Activated B cell treated with CpG ODN at 0.5 μM for 24 hours (primary cell): ENCODE measurements at regions not wholly inside any gene's neighbourhood (a gene's known extent, or its start where the extent isn't known, plus 50 kb on each side); places are given as distances from the start of the nearest gene placed in this dataset.

Experiments used
- ATAC-seq: fragments of 200-7000 bp; cut with Tn5 transposase; one replicate; pipeline ENCODE4 v1.10.0; 2021; ENCODE audit warnings: low read depth, mild to moderate bottlenecking, moderate library complexity
- CTCF ChIA-PET: fragments of 350-600 bp; sonication (Branson Sonifier 250); formaldehyde crosslinking; loops from one replicate; lab custom pipeline; 2021; ENCODE audit warnings: antibody characterized with exemption; lab: Charles Lee
- POLR2A ChIA-PET: fragments of 350-600 bp; sonication (Branson Sonifier 250); formaldehyde crosslinking; loops from one replicate; lab custom pipeline; 2021; ENCODE audit warnings: antibody characterized with exemption; lab: Charles Lee
- DNase-seq: peaks from one replicate; pipeline ENCODE4 v3.0.0; 2022
- H3K27ac Mint-ChIP-seq: one replicate; pipeline ENCODE4 v1.8.0; 2020; ENCODE audit warnings: mixed read lengths
- H3K27me3 Mint-ChIP-seq: one replicate; pipeline ENCODE4 v1.8.0; 2021; ENCODE audit warnings: mixed read lengths
- H3K36me3 Mint-ChIP-seq: one replicate; pipeline ENCODE4 v1.8.0; 2021; ENCODE audit warnings: low read depth, mixed read lengths
- H3K4me1 Mint-ChIP-seq: one replicate; pipeline ENCODE4 v1.8.0; 2021; ENCODE audit warnings: mixed read lengths
- H3K4me3 Mint-ChIP-seq: one replicate; pipeline ENCODE4 v1.8.0; 2020; ENCODE audit warnings: mild to moderate bottlenecking, mixed read lengths
- H3K9me3 Mint-ChIP-seq: one replicate; pipeline ENCODE4 v1.8.0; 2020; ENCODE audit warnings: mixed read lengths
- intact Hi-C: fragments of 100-400 bp; cut with micrococcal nuclease; formaldehyde crosslinking; loops from one replicate; pipeline ENCODE4 v1.15.1; 2024
- TF ChIP-seq, protein P1 (sequence below): fragments of 200-600 bp; IDR thresholded peaks from one replicate; pipeline ENCODE4 v1.8.0; 2022; ENCODE audit warnings: antibody characterized with exemption, mild to moderate bottlenecking

DNA sequence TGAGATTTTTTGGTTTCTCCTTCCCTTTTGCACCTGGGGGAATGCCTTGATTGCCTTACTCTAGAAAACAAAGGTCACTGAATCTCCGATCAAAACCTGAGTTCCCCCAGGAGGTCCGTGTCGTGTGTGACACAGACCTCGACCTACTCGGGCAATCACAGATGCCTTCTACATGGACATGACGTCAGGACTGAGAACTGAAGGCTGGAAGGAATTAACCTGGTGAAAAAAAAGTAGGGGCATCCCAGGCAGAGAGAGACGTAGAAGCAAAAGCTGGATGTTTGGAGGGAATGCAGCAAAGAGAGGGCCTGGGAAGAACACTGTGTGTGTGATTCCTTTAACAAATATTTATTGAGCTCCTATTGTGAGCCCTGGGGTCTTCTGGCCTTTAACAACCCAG is 178.0 kb downstream of the PRDM2 start:
- ChIA-PET POLR2A (no interaction called here), CTCF (no interaction called here)
- Mint-ChIP-seq H3K9me3 (no peaks in the 10 kb centered on the region), H3K27ac (no peak overlapping the region), H3K4me1 (no peaks in the 10 kb centered on the region), H3K36me3 (no peaks in the 10 kb centered on the region), H3K4me3 (no peak overlapping the region), H3K27me3 (peaks cover 9% of the 10 kb centered on the region)
- DNase-seq (no peak), ATAC-seq (no peak)
- TF ChIP-seq, protein P1, sequence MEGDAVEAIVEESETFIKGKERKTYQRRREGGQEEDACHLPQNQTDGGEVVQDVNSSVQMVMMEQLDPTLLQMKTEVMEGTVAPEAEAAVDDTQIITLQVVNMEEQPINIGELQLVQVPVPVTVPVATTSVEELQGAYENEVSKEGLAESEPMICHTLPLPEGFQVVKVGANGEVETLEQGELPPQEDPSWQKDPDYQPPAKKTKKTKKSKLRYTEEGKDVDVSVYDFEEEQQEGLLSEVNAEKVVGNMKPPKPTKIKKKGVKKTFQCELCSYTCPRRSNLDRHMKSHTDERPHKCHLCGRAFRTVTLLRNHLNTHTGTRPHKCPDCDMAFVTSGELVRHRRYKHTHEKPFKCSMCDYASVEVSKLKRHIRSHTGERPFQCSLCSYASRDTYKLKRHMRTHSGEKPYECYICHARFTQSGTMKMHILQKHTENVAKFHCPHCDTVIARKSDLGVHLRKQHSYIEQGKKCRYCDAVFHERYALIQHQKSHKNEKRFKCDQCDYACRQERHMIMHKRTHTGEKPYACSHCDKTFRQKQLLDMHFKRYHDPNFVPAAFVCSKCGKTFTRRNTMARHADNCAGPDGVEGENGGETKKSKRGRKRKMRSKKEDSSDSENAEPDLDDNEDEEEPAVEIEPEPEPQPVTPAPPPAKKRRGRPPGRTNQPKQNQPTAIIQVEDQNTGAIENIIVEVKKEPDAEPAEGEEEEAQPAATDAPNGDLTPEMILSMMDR, result no peak
- intact Hi-C loops, result no loop called here

DNA sequence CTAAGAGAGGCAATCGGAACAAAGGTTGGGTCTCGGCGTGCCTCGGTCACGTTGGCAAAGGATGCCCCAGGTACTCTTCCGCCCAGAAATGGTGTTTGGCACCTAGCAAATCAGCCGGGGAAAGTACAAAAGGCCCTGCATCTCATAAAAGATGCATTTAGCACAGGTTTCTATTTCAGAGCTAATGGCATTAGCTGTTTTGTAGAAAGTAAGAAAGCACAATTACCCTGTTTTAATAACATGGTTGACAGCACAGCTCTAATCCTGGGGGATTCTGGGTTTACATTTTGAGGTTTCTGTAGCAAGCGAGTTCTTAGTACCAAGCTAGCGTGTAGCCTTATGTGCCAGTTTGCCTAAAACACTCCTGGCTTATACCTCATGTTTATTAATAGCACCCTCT is 178.5 kb downstream of the PRDM2 start:
- TF ChIP-seq, protein P1, result no peak
- DNase-seq (no peak), ATAC-seq (no peak)
- H3K4me1 Mint-ChIP-seq, result no peaks in the 10 kb centered on the region
- H3K27me3 Mint-ChIP-seq, result peaks cover 13% of the 10 kb centered on the region
- H3K36me3 Mint-ChIP-seq, result no peaks in the 10 kb centered on the region
- intact Hi-C loops, result no loop called here
- POLR2A ChIA-PET, result no interaction called here
- CTCF ChIA-PET, result no interaction called here
- no peaks in the 10 kb centered on the region for H3K9me3 Mint-ChIP-seq
- H3K4me3 Mint-ChIP-seq, result no peak overlapping the region
- H3K27ac Mint-ChIP-seq, result no peak overlapping the region

DNA sequence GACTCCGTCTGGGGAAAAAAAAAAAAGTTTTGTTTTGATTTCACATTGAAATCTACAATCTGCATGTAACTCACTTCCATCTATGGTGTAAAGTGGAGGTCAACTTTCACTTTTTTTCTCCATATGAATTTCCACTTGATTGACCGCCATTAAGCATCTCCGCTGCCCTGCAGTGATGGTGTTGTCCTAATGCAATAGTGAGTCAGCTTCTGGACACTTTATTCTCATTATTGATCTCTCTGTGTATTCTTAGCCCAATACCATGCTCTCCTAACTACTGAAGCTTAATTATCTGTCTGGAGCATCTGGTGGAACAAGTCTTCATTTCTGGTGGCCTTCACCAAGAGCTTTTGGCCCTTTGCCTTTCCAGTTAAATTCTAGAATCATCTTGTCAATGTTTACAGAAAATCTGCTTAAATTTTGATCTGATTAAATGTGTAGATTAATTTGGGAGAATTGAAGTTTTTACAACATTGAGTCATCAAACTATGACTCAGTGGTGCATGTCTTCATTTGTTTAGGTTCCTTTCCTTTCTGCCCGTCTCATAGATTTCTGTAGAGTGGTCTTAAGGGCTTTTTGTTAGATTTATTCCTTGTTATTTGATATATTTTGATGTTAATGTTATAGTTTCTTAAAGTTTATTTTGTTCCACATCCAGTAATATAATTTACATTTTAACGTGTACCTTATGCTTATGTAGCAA is 181.5 kb downstream of the PRDM2 start:
- TF ChIP-seq, protein P1, result no peak
- DNase-seq (no peak), ATAC-seq (no peak)
- Mint-ChIP-seq H3K27ac (no peak overlapping the region), H3K27me3 (peaks cover 24% of the 10 kb centered on the region), H3K9me3 (no peaks in the 10 kb centered on the region), H3K36me3 (no peaks in the 10 kb centered on the region), H3K4me3 (no peak overlapping the region), H3K4me1 (no peaks in the 10 kb centered on the region)
- intact Hi-C loops, result no loop called here
- ChIA-PET CTCF (no interaction called here), POLR2A (no interaction called here)

DNA sequence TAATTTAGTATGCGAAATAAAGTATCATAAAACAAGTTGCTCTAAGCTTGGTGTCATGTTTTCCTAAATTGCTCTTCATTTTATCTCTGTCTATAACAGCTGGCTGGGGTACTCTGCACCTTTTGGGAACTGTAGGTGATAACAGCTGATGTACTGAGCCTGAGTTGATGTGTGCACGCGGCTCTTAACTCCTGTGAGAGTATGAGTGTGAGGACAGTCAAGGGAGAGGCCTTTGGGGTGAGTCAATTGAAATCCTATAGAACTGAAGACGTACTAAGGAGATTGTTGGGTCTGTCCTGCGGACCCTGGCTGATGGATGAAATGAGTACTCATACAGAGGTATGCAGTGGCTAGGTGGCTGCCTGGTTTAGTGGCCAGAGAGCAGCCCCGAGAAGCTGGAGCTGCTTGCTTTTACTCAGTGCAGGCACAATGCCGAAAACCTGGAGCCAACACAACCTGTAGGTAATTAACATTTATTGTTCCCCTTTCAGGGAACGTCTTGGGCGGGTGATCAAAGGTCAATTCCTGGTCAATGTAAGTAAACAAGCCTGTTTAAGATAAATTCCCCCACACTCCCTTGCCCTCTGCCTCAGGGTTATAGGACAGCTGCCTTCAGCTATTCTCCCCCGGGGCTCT is 188.5 kb downstream of the PRDM2 start:
- no peak overlapping the region for H3K27ac Mint-ChIP-seq
- intact Hi-C loops, result no loop called here
- POLR2A ChIA-PET, result no interaction called here
- CTCF ChIA-PET, result no interaction called here
- H3K4me1 Mint-ChIP-seq, result peaks cover 2% of the 10 kb centered on the region
- DNase-seq (no peak), ATAC-seq (no peak)
- H3K36me3 Mint-ChIP-seq, result no peaks in the 10 kb centered on the region
- TF ChIP-seq, protein P1, result no peak
- H3K9me3 Mint-ChIP-seq, result peaks cover 4% of the 10 kb centered on the region
- no peak overlapping the region for H3K4me3 Mint-ChIP-seq
- H3K27me3 Mint-ChIP-seq, result peaks cover 38% of the 10 kb centered on the region

DNA sequence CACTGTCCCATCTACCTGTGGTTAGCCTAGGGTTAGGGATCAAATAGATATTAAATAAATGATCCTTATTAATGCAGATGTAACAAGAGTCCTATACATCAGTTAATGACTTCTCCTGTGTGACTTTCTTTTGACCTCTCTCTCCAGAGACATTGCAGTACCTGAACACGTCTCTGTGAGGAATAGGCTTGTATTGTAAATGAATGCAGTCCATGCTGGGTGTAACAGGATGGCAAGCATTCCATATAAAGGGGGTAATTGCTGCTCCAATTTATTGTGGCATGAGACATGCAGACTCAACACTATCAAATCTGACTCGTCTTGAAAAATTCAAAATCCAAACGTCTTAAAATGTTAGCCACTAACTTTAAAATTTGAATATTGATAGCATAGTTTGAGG is 189.5 kb downstream of the PRDM2 start:
- peaks cover 44% of the 10 kb centered on the region for H3K27me3 Mint-ChIP-seq
- ChIA-PET CTCF (no interaction called here), POLR2A (no interaction called here)
- DNase-seq (no peak), ATAC-seq (no peak)
- H3K36me3 Mint-ChIP-seq, result no peaks in the 10 kb centered on the region
- H3K4me3 Mint-ChIP-seq, result no peak overlapping the region
- no peak overlapping the region for H3K27ac Mint-ChIP-seq
- H3K4me1 Mint-ChIP-seq, result peaks cover 2% of the 10 kb centered on the region
- peaks cover 4% of the 10 kb centered on the region for H3K9me3 Mint-ChIP-seq
- intact Hi-C loops, result no loop called here
- TF ChIP-seq, protein P1, result no peak
